ENCODE measurements at regions not wholly inside any gene's neighbourhood (a gene's known extent, or its start where the extent isn't known, plus 50 kb on each side); places are given as distances from the start of the nearest gene placed in this dataset.

GRCh38 chr4:95603393-95603792, 54.6 kb upstream of the UNC5C start:
- TF ChIP-seq CTCF (IDR thresholded peaks at IDR 0.05): no peak
- TF ChIP-seq POLR2A (IDR thresholded peaks at IDR 0.05): no peak

Measured in breast epithelium (tissue), 3 donors.